Activated CD4-positive, CD25-positive, alpha-beta regulatory T cell treated with anti-CD3 and anti-CD28 coated beads, Interleukin-2, amount 50 U/mL, for 16 hours (primary cell): ENCODE measurements at regions not wholly inside any gene's neighbourhood (a gene's known extent, or its start where the extent isn't known, plus 50 kb on each side); places are given as distances from the start of the nearest gene placed in this dataset.

ENCODE experiments used
- DNase-seq: peaks from one replicate; pipeline ENCODE4 v3.0.0-alpha.2; 2020; ENCODE audit warnings: low read depth, low spot score

GRCh38 chr5:10849278-10849677 is 88.2 kb upstream of the DAP start:
- DNase-seq: no peak

GRCh38 chr5:10844016-10844415 is 83.0 kb upstream of the DAP start:
- no peak for DNase-seq

- no peak for DNase-seq
These were observed 81.8 kb upstream of the DAP start for GRCh38 chr5:10842823-10843222.

- DNase-seq: no peak
These were observed 79.0 kb upstream of the DAP start for GRCh38 chr5:10839916-10840599.

GRCh38 chr5:10839118-10839517 is 78.1 kb upstream of the DAP start:
- DNase-seq: no peak

GRCh38 chr5:10838038-10838437 is 77.0 kb upstream of the DAP start:
- no peak for DNase-seq

GRCh38 chr5:10836986-10837385 is 76.0 kb upstream of the DAP start:
- DNase-seq: no peak

- DNase-seq: no peak
These were observed 73.7 kb upstream of the DAP start for GRCh38 chr5:10834695-10835094.

- no peak for DNase-seq
These were observed 72.0 kb upstream of the DAP start for GRCh38 chr5:10832987-10833386.

GRCh38 chr5:10832421-10832820 is 71.4 kb upstream of the DAP start:
- DNase-seq: no peak

- DNase-seq: no peak
These were observed 70.4 kb upstream of the DAP start for GRCh38 chr5:10831419-10831818.

- no peak for DNase-seq
These were observed 67.2 kb upstream of the DAP start for GRCh38 chr5:10828241-10828640.

- no peak for DNase-seq
These were observed 66.5 kb upstream of the DAP start for GRCh38 chr5:10827571-10827970.

GRCh38 chr5:10826971-10827370 is 65.9 kb upstream of the DAP start:
- no peak for DNase-seq

- no peak for DNase-seq
These were observed 65.0 kb upstream of the DAP start for GRCh38 chr5:10825897-10826644.

GRCh38 chr5:10812218-10812617 is 51.2 kb upstream of the DAP start:
- no peak for DNase-seq
